ENCODE measurements at regions not wholly inside any gene's neighbourhood (a gene's known extent, or its start where the extent isn't known, plus 50 kb on each side); places are given as distances from the start of the nearest gene placed in this dataset.

GRCh38 chr7:49089717-49090116 lies 165.4 kb downstream of the CDC14C start:
- Histone ChIP-seq H3K27me3 (ENCODE audit: control insufficient read depth, insufficient read depth, low read length) (no peaks in the 10 kb centered on the region), H3K4me3 (ENCODE audit: insufficient read depth, low read depth, low read length) (no peak overlapping the region), H3K27ac (ENCODE audit: insufficient read depth, low read length) (no peak overlapping the region), H3K14ac (replicated peaks; ENCODE audit: low read depth, low read length) (no peak overlapping the region), H3K56ac (ENCODE audit: extremely low read depth, insufficient read depth, low read length) (no peak overlapping the region), H4K20me1 (ENCODE audit: insufficient read depth, low read length) (no peaks in the 10 kb centered on the region), H3K4me2 (ENCODE audit: low read depth, low read length) (no peak overlapping the region), H4K91ac (ENCODE audit: insufficient read depth, low read depth, low read length) (no peak overlapping the region), H3K9me1 (ENCODE audit: insufficient read depth, low read length) (no peaks in the 10 kb centered on the region), H3K4me1 (ENCODE audit: control insufficient read depth, insufficient read depth, low read length) (no peaks in the 10 kb centered on the region), H2BK5ac (ENCODE audit: low read depth, low read length, poor library complexity, severe bottlenecking) (no peak overlapping the region), H2BK20ac (ENCODE audit: low read depth, low read length) (no peak overlapping the region), H3K9ac (ENCODE audit: low read depth, low read length) (no peak overlapping the region), H2BK120ac (ENCODE audit: low read depth, low read length) (no peak overlapping the region), H3K9me3 (ENCODE audit: control insufficient read depth, insufficient read depth, low read length) (no peaks in the 10 kb centered on the region), H3K36me3 (ENCODE audit: control insufficient read depth, insufficient read depth, low read length) (no peaks in the 10 kb centered on the region), H3K18ac (ENCODE audit: low read depth, low read length) (no peak overlapping the region), H3K23ac (ENCODE audit: low read depth, low read length) (no peak overlapping the region), H2BK15ac (ENCODE audit: low read depth, low read length) (no peak overlapping the region), H2AK9ac (replicated peaks; ENCODE audit: low read depth, low read length, poor library complexity) (no peak overlapping the region), H2AK5ac (ENCODE audit: low read depth, low read length) (no peak overlapping the region), H3K79me1 (ENCODE audit: low read depth in 1 of 2, low read length in 2 of 2) (no peaks in the 10 kb centered on the region), H2AFZ (replicated peaks; ENCODE audit: low read length, poor library complexity) (no peak overlapping the region), H4K8ac (ENCODE audit: low read depth in 2 of 2, low read length in 2 of 2) (no peak overlapping the region), H4K5ac (ENCODE audit: low read depth, low read length) (no peak overlapping the region), H3K4ac (ENCODE audit: low read depth, low read length) (no peak overlapping the region)
- dilution Hi-C loops (cut with HindIII; ENCODE audit: low sequenced_read_pairs, unreplicated experiment) (no loop called here), intact Hi-C loops (cut with micrococcal nuclease) (no loop called here), in situ Hi-C loops (cut with MboI; ENCODE audit: low sequenced_read_pairs) (no loop called here)
- ChIA-PET CTCF (no interaction called here), POLR2A (ENCODE audit: unreplicated experiment) (no interaction called here)
- no peak for DNase-seq
- BruUV-seq (replicated peaks) = no TSS peak
- TF ChIP-seq MAZ (IDR thresholded peaks at IDR 0.05; ENCODE audit: borderline replicate concordance, low read depth, low read length) (no peak), POLR2A (IDR thresholded peaks at IDR 0.05; ENCODE audit: low read depth, low read length) (no peak), CEBPB (IDR thresholded peaks at IDR 0.05; ENCODE audit: low read depth, low read length) (no peak), ELK1 (IDR thresholded peaks at IDR 0.05; ENCODE audit: borderline replicate concordance, low read depth, low read length) (no peak), FOS (IDR thresholded peaks at IDR 0.05; ENCODE audit: low read depth, low read length) (no peak), SMC3 (IDR thresholded peaks at IDR 0.05; ENCODE audit: low read depth, low read length) (no peak), BHLHE40 (IDR thresholded peaks at IDR 0.05; ENCODE audit: low read depth, low read length) (no peak), RAD21 (IDR thresholded peaks at IDR 0.05; ENCODE audit: low read length) (no peak)
- WGBS, 2 experiments (ENCODE audit: extremely low coverage in 2 of 2, insufficient read length in 1 of 2) = no CpG with 5 or more reads among the region's 2 CpGs
- no peak for ATAC-seq (ENCODE audit: low read depth)

Data from IMR-90 (cell line).